Tibial nerve (tissue), 4 donors: ENCODE measurements at regions not wholly inside any gene's neighbourhood (a gene's known extent, or its start where the extent isn't known, plus 50 kb on each side); places are given as distances from the start of the nearest gene placed in this dataset.

ENCODE experiments used
- DNase-seq, 2 donors: peaks; one replicate each; pipeline ENCODE4 v3.0.0-alpha.2; 2019; ENCODE audit warnings: low spot score in 2 of 2
- H3K27ac ChIP-seq, 4 donors: fragments of 200-600 bp; sonication (generic) in 3 of 4; one replicate each; pipeline ENCODE4 v1.5.1; 2017 to 2019; ENCODE audit warnings: mild to moderate bottlenecking in 1 of 4
- H3K27me3 ChIP-seq, 2 donors: fragments of 200-600 bp; sonication (generic) in 1 of 2; one replicate each; pipeline versions ENCODE4 v1.5.1 to v1.6.0; 2017 to 2019
- H3K36me3 ChIP-seq, 3 donors: fragments of 200-600 bp; sonication (generic); one replicate each; pipeline ENCODE4 v1.5.1; 2018 to 2019
- H3K4me1 ChIP-seq, 4 donors: fragments of 200-600 bp; sonication (generic) in 3 of 4; one replicate each; pipeline ENCODE4 v1.5.1; 2017 to 2019
- H3K4me3 ChIP-seq, 4 donors: fragments of 200-600 bp; sonication (generic) in 3 of 4; one replicate each; pipeline ENCODE4 v1.5.1; 2017 to 2019; ENCODE audit warnings: mild to moderate bottlenecking in 1 of 4, moderate library complexity in 1 of 4
- H3K9me3 ChIP-seq, 4 donors: fragments of 200-600 bp; sonication (generic) in 3 of 4; one replicate each; pipeline ENCODE4 v1.5.1; 2017 to 2019
- EP300 ChIP-seq, 2 donors: sonication (generic); formaldehyde crosslinking; IDR thresholded peaks; one replicate each; pipeline ENCODE4 v1.6.1; 2017; ENCODE audit warnings: antibody characterized with exemption in 2 of 2, mild to moderate bottlenecking in 1 of 2
- POLR2A ChIP-seq, 2 donors: fragments of 450-650 bp; IDR thresholded peaks; one replicate each; pipeline ENCODE4 v1.6.1; 2017; ENCODE audit warnings: antibody characterized with exemption in 2 of 2, mild to moderate bottlenecking in 2 of 2, moderate library complexity in 2 of 2
- WGBS, 2 donors: methylation state at CpG; one replicate each; pipeline ENCODE4 v1.1.5; 2018; 5-methylcytosine and 5-hydroxymethylcytosine counted together
- TF ChIP-seq, protein P1 (sequence below), 5 experiments: fragments of 200-600 bp in 3 of 5; fragments of 450-650 bp in 2 of 5; sonication (generic) in 3 of 5; IDR thresholded peaks; one replicate each; pipeline ENCODE4 v1.5.1; 2016 to 2019; ENCODE audit warnings: antibody characterized with exemption in 5 of 5, mild to moderate bottlenecking in 3 of 5, moderate library complexity in 2 of 5

DNA sequence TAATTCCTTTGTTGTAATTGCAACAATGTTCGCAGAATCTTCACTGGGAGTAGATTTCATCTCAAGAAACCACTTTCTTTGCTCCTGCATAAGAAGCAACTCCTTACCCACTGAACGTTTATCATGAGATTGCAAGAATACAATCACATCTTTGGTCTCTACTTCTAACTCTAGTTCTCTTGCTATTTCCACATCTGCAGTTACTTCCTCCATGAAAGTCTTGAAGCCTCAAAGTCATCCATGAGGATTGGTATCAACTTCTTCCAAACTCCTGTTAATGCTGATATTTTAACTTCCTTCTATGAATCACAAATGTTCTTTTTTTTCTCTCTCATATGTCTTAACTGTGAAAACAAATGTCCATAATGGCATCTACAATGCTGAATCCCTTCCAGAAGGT lies 118.6 kb upstream of the RAB4A start:
- DNase-seq = no peak
- peaks cover 0 to 7% (median 0%) of the 10 kb centered on the region in 4 donors for H3K9me3 ChIP-seq
- no peak overlapping the region for H3K27ac ChIP-seq
- TF ChIP-seq, protein P1, sequence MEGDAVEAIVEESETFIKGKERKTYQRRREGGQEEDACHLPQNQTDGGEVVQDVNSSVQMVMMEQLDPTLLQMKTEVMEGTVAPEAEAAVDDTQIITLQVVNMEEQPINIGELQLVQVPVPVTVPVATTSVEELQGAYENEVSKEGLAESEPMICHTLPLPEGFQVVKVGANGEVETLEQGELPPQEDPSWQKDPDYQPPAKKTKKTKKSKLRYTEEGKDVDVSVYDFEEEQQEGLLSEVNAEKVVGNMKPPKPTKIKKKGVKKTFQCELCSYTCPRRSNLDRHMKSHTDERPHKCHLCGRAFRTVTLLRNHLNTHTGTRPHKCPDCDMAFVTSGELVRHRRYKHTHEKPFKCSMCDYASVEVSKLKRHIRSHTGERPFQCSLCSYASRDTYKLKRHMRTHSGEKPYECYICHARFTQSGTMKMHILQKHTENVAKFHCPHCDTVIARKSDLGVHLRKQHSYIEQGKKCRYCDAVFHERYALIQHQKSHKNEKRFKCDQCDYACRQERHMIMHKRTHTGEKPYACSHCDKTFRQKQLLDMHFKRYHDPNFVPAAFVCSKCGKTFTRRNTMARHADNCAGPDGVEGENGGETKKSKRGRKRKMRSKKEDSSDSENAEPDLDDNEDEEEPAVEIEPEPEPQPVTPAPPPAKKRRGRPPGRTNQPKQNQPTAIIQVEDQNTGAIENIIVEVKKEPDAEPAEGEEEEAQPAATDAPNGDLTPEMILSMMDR (IDR thresholded peaks at IDR 0.05) = no peak
- TF ChIP-seq POLR2A (IDR thresholded peaks at IDR 0.05) (no peak), EP300 (IDR thresholded peaks at IDR 0.05) (no peak)
- H3K36me3 ChIP-seq = no peaks in the 10 kb centered on the region
- no peak overlapping the region for H3K4me3 ChIP-seq
- 84 to 85% methylated on average over 2 of the region's 2 CpGs for WGBS, 2 donors
- H3K4me1 ChIP-seq = peaks cover 0 to 23% (median 3%) of the 10 kb centered on the region in 4 donors
- no peaks in the 10 kb centered on the region for H3K27me3 ChIP-seq

DNA sequence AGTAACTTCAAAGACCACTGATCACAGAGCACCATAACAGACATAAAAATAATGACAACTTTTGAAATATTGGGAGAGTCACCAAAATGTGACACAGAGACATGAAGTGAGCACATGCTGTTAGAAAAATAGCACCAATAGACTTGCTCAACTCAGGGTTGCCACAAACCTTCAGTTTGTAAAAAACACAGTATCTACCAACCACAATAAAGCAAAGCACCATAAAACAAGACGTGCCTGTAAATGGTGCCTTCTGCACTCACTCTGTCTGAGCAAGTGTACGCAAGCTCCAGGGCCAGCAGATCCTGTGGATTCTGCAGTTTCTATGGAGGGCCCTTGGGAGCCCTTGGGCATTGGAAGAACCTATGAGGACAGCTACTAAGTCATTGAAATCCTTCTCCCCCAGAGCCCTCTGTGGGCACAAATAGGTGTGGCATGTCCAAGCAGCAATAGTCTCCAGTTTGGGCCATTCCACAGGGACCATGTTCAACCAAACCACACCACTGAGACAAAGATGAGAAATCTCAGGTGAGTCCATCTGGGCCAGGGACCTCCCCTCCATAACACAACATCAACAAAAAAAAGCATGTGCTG lies 116.9 kb upstream of the RAB4A start:
- Histone ChIP-seq H3K36me3 (no peaks in the 10 kb centered on the region), H3K27me3 (no peaks in the 10 kb centered on the region), H3K4me3 (no peak overlapping the region), H3K4me1 (peaks cover 0 to 18% (median 3%) of the 10 kb centered on the region in 4 donors), H3K27ac (no peak overlapping the region), H3K9me3 (peaks cover 0 to 7% (median 0%) of the 10 kb centered on the region in 4 donors)
- DNase-seq = no peak
- WGBS, 2 donors = 69 to 76% methylated on average over 2 of the region's 2 CpGs
- TF ChIP-seq EP300 (IDR thresholded peaks at IDR 0.05) (no peak), POLR2A (IDR thresholded peaks at IDR 0.05) (no peak)
- TF ChIP-seq, protein P1 (IDR thresholded peaks at IDR 0.05) = no peak

DNA sequence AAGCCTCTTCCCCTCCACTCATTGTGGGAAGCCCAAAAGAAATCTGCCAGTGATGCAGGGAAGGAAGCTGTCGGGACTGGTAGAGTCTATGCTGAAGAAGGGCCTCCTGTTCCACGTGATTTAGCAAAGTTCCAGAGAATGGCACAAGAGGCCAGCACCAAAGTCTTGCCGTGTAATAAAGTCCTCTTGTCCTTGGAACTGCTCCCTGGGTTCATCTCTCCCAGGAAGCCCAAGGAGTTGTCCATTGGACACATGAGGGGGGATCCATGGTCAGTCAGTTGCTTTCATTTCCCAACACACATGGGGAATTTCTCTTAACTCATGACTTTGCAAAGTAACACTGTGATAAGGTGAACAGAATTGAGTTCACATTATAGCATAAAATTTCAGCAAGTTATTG lies 116.1 kb upstream of the RAB4A start:
- TF ChIP-seq, protein P1 (IDR thresholded peaks at IDR 0.05) = no peak
- TF ChIP-seq EP300 (IDR thresholded peaks at IDR 0.05) (no peak), POLR2A (IDR thresholded peaks at IDR 0.05) (no peak)
- H3K9me3 ChIP-seq = peaks cover 0 to 7% (median 0%) of the 10 kb centered on the region in 4 donors
- no peaks in the 10 kb centered on the region for H3K36me3 ChIP-seq
- no peak overlapping the region for H3K27ac ChIP-seq
- no peak overlapping the region for H3K4me3 ChIP-seq
- H3K4me1 ChIP-seq = peaks cover 0 to 18% (median 3%) of the 10 kb centered on the region in 4 donors
- H3K27me3 ChIP-seq = no peaks in the 10 kb centered on the region
- DNase-seq = no peak
- 81 to 92% methylated on average over 3 of the region's 3 CpGs for whole genome bisulfite sequencing, 2 donors

DNA sequence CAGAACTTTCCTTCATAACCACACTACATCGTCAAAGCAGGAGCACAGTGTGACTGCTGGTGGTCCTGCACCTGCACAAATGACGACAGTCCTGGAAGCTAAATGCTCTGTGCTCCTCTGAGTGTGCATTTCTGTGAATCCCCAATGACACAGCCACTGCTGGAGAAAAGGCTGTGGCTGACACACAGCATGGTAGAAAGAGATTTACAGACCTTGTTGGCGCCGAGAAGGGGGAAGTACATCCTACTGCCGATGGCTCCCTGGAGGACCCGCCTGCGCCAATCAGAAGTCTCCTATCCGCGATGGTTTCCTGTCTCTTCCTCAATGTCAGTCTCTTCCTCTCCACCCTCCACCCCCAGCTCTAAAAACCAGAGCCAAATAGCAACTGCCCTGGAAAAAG lies 115.4 kb upstream of the RAB4A start:
- 44 to 51% methylated on average over 9 of the region's 9 CpGs for WGBS, 2 donors
- no peaks in the 10 kb centered on the region for H3K27me3 ChIP-seq

DNA sequence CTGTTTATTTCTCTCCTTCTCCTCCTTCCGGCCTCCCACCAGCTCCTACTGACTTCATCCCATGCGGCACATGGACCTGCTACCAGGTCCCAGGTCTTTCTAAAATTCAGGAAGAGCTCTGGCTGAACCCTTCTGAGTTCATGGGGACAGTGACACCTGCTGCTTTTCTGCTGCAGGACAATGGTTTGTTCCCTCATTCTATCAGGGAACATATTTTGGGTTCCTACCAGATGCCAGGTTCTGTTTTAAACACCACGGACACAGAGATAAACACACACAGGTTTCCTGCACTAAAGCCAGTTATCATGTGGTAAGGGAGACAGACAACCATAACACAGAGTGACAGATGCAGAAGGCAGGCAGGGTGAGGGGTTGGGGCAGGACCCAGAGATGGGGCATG lies 114.0 kb upstream of the RAB4A start:
- DNase-seq = peak in 1 of 2 donors; percentile 30

More for the DNA sequence above, 115.4 kb upstream of the RAB4A start:
- DNase-seq = peak in 1 of 2 donors; percentile 29
- Histone ChIP-seq H3K36me3 (no peaks in the 10 kb centered on the region), H3K4me1 (peaks cover 0 to 18% (median 3%) of the 10 kb centered on the region in 4 donors), H3K9me3 (peaks cover 0 to 7% (median 0%) of the 10 kb centered on the region in 4 donors), H3K27ac (no peak overlapping the region), H3K4me3 (no peak overlapping the region)
- TF ChIP-seq POLR2A (IDR thresholded peaks at IDR 0.05) = no peak
- TF ChIP-seq, protein P1 (IDR thresholded peaks at IDR 0.05) = no peak
- TF ChIP-seq EP300 (IDR thresholded peaks at IDR 0.05) = no peak

More for the DNA sequence above, 114.0 kb upstream of the RAB4A start:
- peaks cover 0 to 18% (median 3%) of the 10 kb centered on the region in 4 donors for H3K4me1 ChIP-seq
- no peak overlapping the region for H3K27ac ChIP-seq
- 74 to 77% methylated on average over 3 of the region's 3 CpGs for WGBS, 2 donors
- peaks cover 0 to 7% (median 0%) of the 10 kb centered on the region in 4 donors for H3K9me3 ChIP-seq
- TF ChIP-seq, protein P1 (IDR thresholded peaks at IDR 0.05) = peak in 3 of 5 experiments; percentile 16 to 69 (median 47)
- TF ChIP-seq POLR2A (IDR thresholded peaks at IDR 0.05) = no peak
- H3K4me3 ChIP-seq = no peak overlapping the region
- no peaks in the 10 kb centered on the region for H3K36me3 ChIP-seq
- no peaks in the 10 kb centered on the region for H3K27me3 ChIP-seq
